ENCODE measurements at regions not wholly inside any gene's neighbourhood (a gene's known extent, or its start where the extent isn't known, plus 50 kb on each side); places are given as distances from the start of the nearest gene placed in this dataset.
A peak's percentile ranks its signal among the peaks of the same experiment; 100 is the strongest.
"Not testable (repeated sequence)": the region's sequence is repeated elsewhere in the genome, so short reads cannot be mapped to it uniquely, and the experiment has no call there.

- DNase-seq (ENCODE audit: low spot score): not testable (repeated sequence)
Observed at GRCh38 chr2:87640961-87641563, 106.8 kb upstream of the PLGLB2 start.

- DNase-seq (ENCODE audit: low spot score): not testable (repeated sequence)
Observed at GRCh38 chr2:87643165-87643564, 104.7 kb upstream of the PLGLB2 start.

- DNase-seq (ENCODE audit: low spot score): not testable (repeated sequence)
Observed at GRCh38 chr2:87647737-87648498, 100.0 kb upstream of the PLGLB2 start.

- DNase-seq (ENCODE audit: low spot score): not testable (repeated sequence)
Observed at GRCh38 chr2:87648815-87649214, 99.1 kb upstream of the PLGLB2 start.

- DNase-seq (ENCODE audit: low spot score): not testable (repeated sequence)
Observed at GRCh38 chr2:87649871-87650270, 98.0 kb upstream of the PLGLB2 start.

- DNase-seq (ENCODE audit: low spot score): not testable (repeated sequence)
Observed at GRCh38 chr2:87650837-87651236, 97.0 kb upstream of the PLGLB2 start.

- DNase-seq (ENCODE audit: low spot score): not testable (repeated sequence)
Observed at GRCh38 chr2:87651589-87651988, 96.3 kb upstream of the PLGLB2 start.

GRCh38 chr2:87653373-87653772 lies 94.5 kb upstream of the PLGLB2 start:
- not testable (repeated sequence) for DNase-seq (ENCODE audit: low spot score)

GRCh38 chr2:87654136-87654814 lies 93.6 kb upstream of the PLGLB2 start:
- not testable (repeated sequence) for DNase-seq (ENCODE audit: low spot score)

GRCh38 chr2:87657915-87658314 lies 90.0 kb upstream of the PLGLB2 start:
- DNase-seq (ENCODE audit: low spot score): not testable (repeated sequence)

- DNase-seq (ENCODE audit: low spot score): not testable (repeated sequence)
Observed at GRCh38 chr2:87658357-87658756, 89.5 kb upstream of the PLGLB2 start.

- not testable (repeated sequence) for DNase-seq (ENCODE audit: low spot score)
Observed at GRCh38 chr2:87658976-87659375, 88.9 kb upstream of the PLGLB2 start.

- not testable (repeated sequence) for DNase-seq (ENCODE audit: low spot score)
Observed at GRCh38 chr2:87660164-87660563, 87.7 kb upstream of the PLGLB2 start.

- peak; percentile 76 for DNase-seq (ENCODE audit: low spot score)
Observed at GRCh38 chr2:87662316-87663290, 85.3 kb upstream of the PLGLB2 start.

GRCh38 chr2:87663347-87663746 lies 84.5 kb upstream of the PLGLB2 start:
- not testable (repeated sequence) for DNase-seq (ENCODE audit: low spot score)

GRCh38 chr2:87667027-87667426 lies 80.9 kb upstream of the PLGLB2 start:
- DNase-seq (ENCODE audit: low spot score): not testable (repeated sequence)

GRCh38 chr2:87668361-87668760 lies 79.5 kb upstream of the PLGLB2 start:
- DNase-seq (ENCODE audit: low spot score): not testable (repeated sequence)

- DNase-seq (ENCODE audit: low spot score): peak; percentile 34
Observed at GRCh38 chr2:87669633-87670231, 78.2 kb upstream of the PLGLB2 start.

- DNase-seq (ENCODE audit: low spot score): not testable (repeated sequence)
Observed at GRCh38 chr2:87672404-87672803, 75.5 kb upstream of the PLGLB2 start.

- DNase-seq (ENCODE audit: low spot score): not testable (repeated sequence)
Observed at GRCh38 chr2:87674729-87675128, 73.2 kb upstream of the PLGLB2 start.

- DNase-seq (ENCODE audit: low spot score): not testable (repeated sequence)
Observed at GRCh38 chr2:87675487-87675886, 72.4 kb upstream of the PLGLB2 start.
